Gastrocnemius medialis (tissue), 4 donors: ENCODE measurements at regions not wholly inside any gene's neighbourhood (a gene's known extent, or its start where the extent isn't known, plus 50 kb on each side); places are given as distances from the start of the nearest gene placed in this dataset.
A peak's percentile ranks its signal among the peaks of the same experiment; 100 is the strongest.

Experiments used
- ATAC-seq, 2 donors: fragments of 150-250 bp; one replicate each; pipeline ENCODE4 v1.9.1; 2016
- DNase-seq, 2 donors: peaks; one replicate each; pipeline ENCODE4 v3.0.0-alpha.2; 2019
- H3K27ac ChIP-seq, 4 donors: fragments of 200-600 bp; sonication (generic); 1 replicate in 1 of 4; 2 replicates in 3 of 4; pipeline ENCODE4 v1.5.1; 2016 to 2018; ENCODE audit warnings: mild to moderate bottlenecking in 2 of 4, moderate library complexity in 1 of 4
- H3K27me3 ChIP-seq, 3 donors: fragments of 200-600 bp; sonication (generic) in 2 of 3; 1 replicate in 1 of 3; 2 replicates in 2 of 3; pipeline versions ENCODE4 v1.5.1 to v1.6.0; 2016 to 2019; ENCODE audit warnings: mild to moderate bottlenecking in 1 of 3, moderate library complexity in 1 of 3
- H3K36me3 ChIP-seq, 2 donors: fragments of 200-600 bp; sonication (generic) in 1 of 2; one replicate each; pipeline ENCODE4 v1.5.1; 2017 to 2018
- H3K4me1 ChIP-seq, 2 donors: fragments of 200-600 bp; sonication (generic) in 1 of 2; one replicate each; pipeline ENCODE4 v1.5.1; 2016 to 2017; ENCODE audit warnings: mild to moderate bottlenecking in 2 of 2
- H3K4me3 ChIP-seq, 4 donors: fragments of 200-600 bp; sonication (generic) in 3 of 4; 1 replicate in 1 of 4; 2 replicates in 3 of 4; pipeline ENCODE4 v1.5.1; 2016 to 2019; ENCODE audit warnings: mild to moderate bottlenecking in 2 of 4
- H3K9me3 ChIP-seq, 3 donors: fragments of 200-600 bp; sonication (generic) in 2 of 3; 1 replicate in 1 of 3; 2 replicates in 2 of 3; pipeline ENCODE4 v1.5.1; 2016 to 2019
- CTCF ChIP-seq, 5 experiments: fragments of 450-650 bp in 3 of 5; fragments of 200-600 bp in 2 of 5; sonication (generic) in 2 of 5; IDR thresholded peaks in 4 of 5; conservative IDR thresholded peaks in 1 of 5; 1 replicate in 4 of 5; 2 replicates in 1 of 5; pipeline ENCODE4 v1.5.1; 2016 to 2019; ENCODE audit warnings: antibody characterized with exemption in 5 of 5, mild to moderate bottlenecking in 3 of 5, moderate library complexity in 3 of 5
- POLR2A ChIP-seq, 2 donors: fragments of 450-650 bp; IDR thresholded peaks; one replicate each; pipeline ENCODE4 v1.6.1; 2017; ENCODE audit warnings: antibody characterized with exemption in 2 of 2, mild to moderate bottlenecking in 2 of 2, moderate library complexity in 2 of 2
- in situ Hi-C, 4 donors: fragments of 200-750 bp; cut with MboI; loops; one replicate each; pipeline versions ENCODE4 v1.15.0 to v1.8.0; 2017; ENCODE audit warnings: low sequenced_read_pairs in 4 of 4
- intact Hi-C: fragments of 100-400 bp; cut with DNase I; formaldehyde crosslinking; loops from one replicate; pipeline ENCODE4 v1.15.1; 2023; ENCODE audit warnings: low total_unique reads

GRCh38 chr13:76522083-76522755 lies 364.0 kb downstream of the KCTD12 start:
- intact Hi-C loops = no loop called here

GRCh38 chr13:76519685-76520084 lies 366.5 kb downstream of the KCTD12 start:
- H3K4me3 ChIP-seq = no peak overlapping the region
- H3K27ac ChIP-seq = no peak overlapping the region
- no peaks in the 10 kb centered on the region for H3K27me3 ChIP-seq
- H3K9me3 ChIP-seq = no peaks in the 10 kb centered on the region
- H3K4me1 ChIP-seq = no peaks in the 10 kb centered on the region
- TF ChIP-seq CTCF (IDR thresholded peaks at IDR 0.05 in 4 of 5, conservative IDR thresholded peaks at IDR 0.05 in 1 of 5) (no peak), POLR2A (IDR thresholded peaks at IDR 0.05) (no peak)
- DNase-seq (no peak), ATAC-seq (no peak)
- in situ Hi-C loops (no loop called here), intact Hi-C loops (no loop called here)
- H3K36me3 ChIP-seq = no peaks in the 10 kb centered on the region

More at GRCh38 chr13:76522083-76522755, 364.0 kb downstream of the KCTD12 start:
- H3K27ac ChIP-seq = no peak overlapping the region
- H3K9me3 ChIP-seq = no peaks in the 10 kb centered on the region
- no peak for TF ChIP-seq CTCF (IDR thresholded peaks at IDR 0.05 in 4 of 5, conservative IDR thresholded peaks at IDR 0.05 in 1 of 5)
- TF ChIP-seq POLR2A (IDR thresholded peaks at IDR 0.05) = no peak
- H3K4me3 ChIP-seq = no peak overlapping the region
- H3K27me3 ChIP-seq = no peaks in the 10 kb centered on the region
- no peak for ATAC-seq
- H3K36me3 ChIP-seq = no peaks in the 10 kb centered on the region
- no peak for DNase-seq
- in situ Hi-C loops = no loop called here
- no peaks in the 10 kb centered on the region for H3K4me1 ChIP-seq

GRCh38 chr13:76516586-76516985 lies 369.6 kb downstream of the KCTD12 start:
- H3K4me1 ChIP-seq = no peaks in the 10 kb centered on the region
- no peak overlapping the region for H3K4me3 ChIP-seq
- H3K36me3 ChIP-seq = no peaks in the 10 kb centered on the region
- ATAC-seq = no peak
- no peak overlapping the region for H3K27ac ChIP-seq
- intact Hi-C loops = no loop called here
- in situ Hi-C loops = no loop called here
- TF ChIP-seq POLR2A (IDR thresholded peaks at IDR 0.05) (no peak), CTCF (IDR thresholded peaks at IDR 0.05 in 4 of 5, conservative IDR thresholded peaks at IDR 0.05 in 1 of 5) (no peak)
- H3K27me3 ChIP-seq = no peaks in the 10 kb centered on the region
- DNase-seq = no peak
- no peaks in the 10 kb centered on the region for H3K9me3 ChIP-seq

GRCh38 chr13:76516013-76516412 lies 370.2 kb downstream of the KCTD12 start:
- intact Hi-C loops (no loop called here), in situ Hi-C loops (no loop called here)
- no peaks in the 10 kb centered on the region for H3K4me1 ChIP-seq
- no peaks in the 10 kb centered on the region for H3K36me3 ChIP-seq
- ATAC-seq (no peak), DNase-seq (no peak)
- TF ChIP-seq POLR2A (IDR thresholded peaks at IDR 0.05) (no peak), CTCF (IDR thresholded peaks at IDR 0.05 in 4 of 5, conservative IDR thresholded peaks at IDR 0.05 in 1 of 5) (no peak)
- no peaks in the 10 kb centered on the region for H3K9me3 ChIP-seq
- H3K27ac ChIP-seq = no peak overlapping the region
- H3K27me3 ChIP-seq = no peaks in the 10 kb centered on the region
- no peak overlapping the region for H3K4me3 ChIP-seq

GRCh38 chr13:76512721-76513145 lies 373.5 kb downstream of the KCTD12 start:
- DNase-seq (no peak), ATAC-seq (peak; percentile 61 to 89)
- no peaks in the 10 kb centered on the region for H3K4me1 ChIP-seq
- no peak overlapping the region for H3K4me3 ChIP-seq
- TF ChIP-seq CTCF (IDR thresholded peaks at IDR 0.05 in 4 of 5, conservative IDR thresholded peaks at IDR 0.05 in 1 of 5) (no peak), POLR2A (IDR thresholded peaks at IDR 0.05) (no peak)
- in situ Hi-C loops = no loop called here
- H3K27me3 ChIP-seq = no peaks in the 10 kb centered on the region
- peak overlapping the region in 3 of 4 donors; percentile 36 to 50 (median 37) for H3K27ac ChIP-seq
- no peaks in the 10 kb centered on the region for H3K36me3 ChIP-seq
- no peaks in the 10 kb centered on the region for H3K9me3 ChIP-seq
- intact Hi-C loops = no loop called here
